ENCODE measurements at regions not wholly inside any gene's neighbourhood (a gene's known extent, or its start where the extent isn't known, plus 50 kb on each side); places are given as distances from the start of the nearest gene placed in this dataset.

GRCh38 chr11:95647355-95647754, 142.2 kb downstream of the FAM76B start:
- TF ChIP-seq TAF1 (IDR thresholded peaks at IDR 0.05; ENCODE audit: low read depth, low read length) (no peak), POLR2A (IDR thresholded peaks at IDR 0.05; ENCODE audit: low read depth, low read length) (no peak)

Measured in GM12891 (cell line).